Breast epithelium (tissue), 4 donors: ENCODE measurements at regions not wholly inside any gene's neighbourhood (a gene's known extent, or its start where the extent isn't known, plus 50 kb on each side); places are given as distances from the start of the nearest gene placed in this dataset.

Experiments used
- DNase-seq, 2 donors: peaks; one replicate each; pipeline ENCODE4 v3.0.0-alpha.2; 2019; ENCODE audit warnings: low spot score in 2 of 2
- H3K27ac ChIP-seq, 2 donors: fragments of 200-600 bp; sonication (generic) in 1 of 2; one replicate each; pipeline ENCODE4 v1.5.1; 2016 to 2019; ENCODE audit warnings: mild to moderate bottlenecking in 1 of 2
- H3K27me3 ChIP-seq, 2 donors: fragments of 200-600 bp; sonication (generic) in 1 of 2; one replicate each; pipeline versions ENCODE4 v1.5.1 to v1.6.0; 2017 to 2019; ENCODE audit warnings: control low read depth in 1 of 2, mild to moderate bottlenecking in 1 of 2
- H3K36me3 ChIP-seq: fragments of 200-600 bp; one replicate; pipeline ENCODE4 v1.5.1; 2019
- H3K4me1 ChIP-seq, 2 donors: fragments of 200-600 bp; sonication (generic); one replicate each; pipeline ENCODE4 v1.5.1; 2016 to 2019; ENCODE audit warnings: control low read depth in 1 of 2
- H3K4me3 ChIP-seq, 3 donors: fragments of 200-600 bp; sonication (generic); 1 replicate in 2 of 3; 2 replicates in 1 of 3; pipeline ENCODE4 v1.5.1; 2016 to 2019; ENCODE audit warnings: mild to moderate bottlenecking in 3 of 3, moderate library complexity in 2 of 3
- H3K9me3 ChIP-seq, 2 donors: fragments of 200-600 bp; sonication (generic) in 1 of 2; one replicate each; pipeline ENCODE4 v1.5.1; 2016 to 2019; ENCODE audit warnings: control low read depth in 1 of 2
- CTCF ChIP-seq, 3 donors: fragments of 450-650 bp; IDR thresholded peaks; one replicate each; pipeline ENCODE4 v1.5.1; 2016 to 2017; ENCODE audit warnings: antibody characterized with exemption in 3 of 3, mild to moderate bottlenecking in 3 of 3, moderate library complexity in 3 of 3
- POLR2A ChIP-seq: fragments of 450-650 bp; IDR thresholded peaks from one replicate; pipeline ENCODE4 v1.6.1; 2016; ENCODE audit warnings: antibody characterized with exemption, mild to moderate bottlenecking, moderate library complexity
- POLR2AphosphoS5 ChIP-seq, 3 donors: sonication (generic); formaldehyde crosslinking; IDR thresholded peaks; one replicate each; pipeline ENCODE4 v1.6.1; 2017; ENCODE audit warnings: antibody characterized with exemption in 3 of 3
- intact Hi-C: fragments of 100-400 bp; cut with DNase I; formaldehyde crosslinking; loops from one replicate; pipeline ENCODE4 v1.15.1; 2023; ENCODE audit warnings: low total_unique reads

- intact Hi-C loops = no loop called here
- no peak overlapping the region for H3K4me3 ChIP-seq
- no peaks in the 10 kb centered on the region for H3K36me3 ChIP-seq
- no peak for TF ChIP-seq POLR2A
- TF ChIP-seq POLR2AphosphoS5 (IDR thresholded peaks at IDR 0.05) = no peak
- no peak for TF ChIP-seq CTCF (IDR thresholded peaks at IDR 0.05)
- no peak overlapping the region for H3K27ac ChIP-seq
- H3K9me3 ChIP-seq = peaks cover 0 to 12% of the 10 kb centered on the region in 2 donors
- no peaks in the 10 kb centered on the region for H3K4me1 ChIP-seq
- H3K27me3 ChIP-seq = no peaks in the 10 kb centered on the region
- DNase-seq = no peak
Measured at GRCh38 chr12:118503476-118503875, 127.1 kb downstream of the SUDS3 start.

- Histone ChIP-seq H3K4me3 (no peak overlapping the region), H3K9me3 (peaks cover 0 to 10% of the 10 kb centered on the region in 2 donors), H3K27me3 (no peaks in the 10 kb centered on the region), H3K4me1 (no peaks in the 10 kb centered on the region), H3K36me3 (no peaks in the 10 kb centered on the region), H3K27ac (no peak overlapping the region)
- intact Hi-C loops = no loop called here
- no peak for DNase-seq
- TF ChIP-seq CTCF (IDR thresholded peaks at IDR 0.05) = no peak
- no peak for TF ChIP-seq POLR2A
- no peak for TF ChIP-seq POLR2AphosphoS5 (IDR thresholded peaks at IDR 0.05)
Measured at GRCh38 chr12:118512669-118513068, 136.3 kb downstream of the SUDS3 start.

GRCh38 chr12:118513611-118514010 lies 137.3 kb downstream of the SUDS3 start:
- no peaks in the 10 kb centered on the region for H3K27me3 ChIP-seq
- intact Hi-C loops = no loop called here
- peaks cover 0 to 10% of the 10 kb centered on the region in 2 donors for H3K9me3 ChIP-seq
- no peaks in the 10 kb centered on the region for H3K36me3 ChIP-seq
- DNase-seq = no peak
- no peaks in the 10 kb centered on the region for H3K4me1 ChIP-seq
- TF ChIP-seq POLR2AphosphoS5 (IDR thresholded peaks at IDR 0.05) = no peak
- TF ChIP-seq POLR2A = no peak
- TF ChIP-seq CTCF (IDR thresholded peaks at IDR 0.05) = no peak
- H3K27ac ChIP-seq = no peak overlapping the region
- H3K4me3 ChIP-seq = no peak overlapping the region

GRCh38 chr12:118514297-118514696 lies 137.9 kb downstream of the SUDS3 start:
- H3K36me3 ChIP-seq = no peaks in the 10 kb centered on the region
- no peaks in the 10 kb centered on the region for H3K27me3 ChIP-seq
- TF ChIP-seq POLR2AphosphoS5 (IDR thresholded peaks at IDR 0.05) (no peak), POLR2A (no peak), CTCF (IDR thresholded peaks at IDR 0.05) (no peak)
- H3K4me3 ChIP-seq = no peak overlapping the region
- intact Hi-C loops = no loop called here
- H3K9me3 ChIP-seq = peaks cover 0 to 10% of the 10 kb centered on the region in 2 donors
- DNase-seq = no peak
- no peaks in the 10 kb centered on the region for H3K4me1 ChIP-seq
- H3K27ac ChIP-seq = no peak overlapping the region

GRCh38 chr12:118520214-118521035 lies 144.1 kb downstream of the SUDS3 start:
- H3K27ac ChIP-seq = no peak overlapping the region
- H3K4me1 ChIP-seq = no peaks in the 10 kb centered on the region
- H3K27me3 ChIP-seq = no peaks in the 10 kb centered on the region
- intact Hi-C loops = no loop called here
- TF ChIP-seq POLR2AphosphoS5 (IDR thresholded peaks at IDR 0.05) = no peak
- TF ChIP-seq POLR2A = no peak
- no peak for TF ChIP-seq CTCF (IDR thresholded peaks at IDR 0.05)
- no peak for DNase-seq
- H3K36me3 ChIP-seq = no peaks in the 10 kb centered on the region
- H3K9me3 ChIP-seq = no peaks in the 10 kb centered on the region
- no peak overlapping the region for H3K4me3 ChIP-seq
